ENCODE measurements at regions not wholly inside any gene's neighbourhood (a gene's known extent, or its start where the extent isn't known, plus 50 kb on each side); places are given as distances from the start of the nearest gene placed in this dataset.

- H3K27ac ChIP-seq (ENCODE audit: low read depth, low read length), result no peak overlapping the region
- no peak overlapping the region for H3K9ac ChIP-seq (ENCODE audit: low read depth, low read length)
- peaks cover 9% of the 10 kb centered on the region for H3K4me1 ChIP-seq (ENCODE audit: insufficient read depth, low read length)
- no peaks in the 10 kb centered on the region for H3K27me3 ChIP-seq (ENCODE audit: insufficient read depth, low read length)
- WGBS, result 93% methylated on average over 5 of the region's 5 CpGs
- peaks cover 5% of the 10 kb centered on the region; the same call in 1 of the 2 replicates for H3K9me3 ChIP-seq (ENCODE audit: insufficient read depth, low read depth, low read length)
- no peaks in the 10 kb centered on the region for H3K36me3 ChIP-seq (ENCODE audit: insufficient read depth, low read length)
- H3K4me3 ChIP-seq (ENCODE audit: low read length), result no peak overlapping the region
Measured at GRCh38 chr6:105757512-105758200, 328.5 kb upstream of the PRDM1 start.

GRCh38 chr6:105755885-105756284 lies 330.3 kb upstream of the PRDM1 start:
- WGBS, result 96% methylated on average over 3 of the region's 4 CpGs
- Histone ChIP-seq H3K4me1 (ENCODE audit: insufficient read depth, low read length) (peaks cover 9% of the 10 kb centered on the region), H3K9ac (ENCODE audit: low read depth, low read length) (no peak overlapping the region), H3K27me3 (ENCODE audit: insufficient read depth, low read length) (no peaks in the 10 kb centered on the region), H3K36me3 (ENCODE audit: insufficient read depth, low read length) (no peaks in the 10 kb centered on the region), H3K27ac (ENCODE audit: low read depth, low read length) (no peak overlapping the region), H3K4me3 (ENCODE audit: low read length) (no peak overlapping the region), H3K9me3 (ENCODE audit: insufficient read depth, low read depth, low read length) (peaks cover 5% of the 10 kb centered on the region; the same call in 1 of the 2 replicates)

DNA sequence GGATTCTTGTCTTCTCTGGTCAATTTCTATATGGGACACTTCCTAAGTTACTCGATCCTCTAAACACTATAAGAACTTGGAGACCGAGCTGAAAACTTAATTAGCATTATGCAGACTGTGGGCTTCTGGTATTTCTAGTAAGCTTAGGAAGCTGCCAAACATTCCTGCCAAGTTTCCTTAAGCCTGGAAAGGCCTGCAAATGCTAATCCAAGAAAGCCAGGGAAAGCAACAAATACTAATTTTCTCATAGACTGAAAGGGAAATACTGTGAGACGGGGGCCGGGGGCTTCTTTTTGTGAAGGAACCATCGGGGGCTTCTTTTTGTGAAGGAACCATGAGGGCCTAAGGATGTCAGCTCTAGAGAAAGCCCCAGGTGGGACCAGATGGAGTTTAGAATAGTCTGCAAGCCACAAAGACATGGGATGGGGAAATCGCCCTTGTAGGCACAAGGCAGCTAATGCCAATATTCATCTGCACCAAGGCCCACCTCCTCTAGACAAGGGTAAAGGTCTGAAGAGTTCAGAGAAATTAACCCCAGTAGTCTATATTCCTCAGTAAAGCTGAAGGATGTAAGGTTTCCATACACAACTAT lies 332.4 kb upstream of the PRDM1 start:
- no peak overlapping the region for H3K9ac ChIP-seq (ENCODE audit: low read depth, low read length)
- H3K27me3 ChIP-seq (ENCODE audit: insufficient read depth, low read length), result no peaks in the 10 kb centered on the region
- peak overlapping the region; percentile 53; the same call in 1 of the 2 replicates for H3K27ac ChIP-seq (ENCODE audit: low read depth, low read length)
- 46% methylated on average over 6 of the region's 6 CpGs for WGBS
- H3K4me3 ChIP-seq (ENCODE audit: low read length), result no peak overlapping the region
- peaks cover 5% of the 10 kb centered on the region; the same call in 1 of the 2 replicates for H3K9me3 ChIP-seq (ENCODE audit: insufficient read depth, low read depth, low read length)
- peaks cover 9% of the 10 kb centered on the region for H3K4me1 ChIP-seq (ENCODE audit: insufficient read depth, low read length)
- no peaks in the 10 kb centered on the region for H3K36me3 ChIP-seq (ENCODE audit: insufficient read depth, low read length)

- no peaks in the 10 kb centered on the region for H3K27me3 ChIP-seq (ENCODE audit: insufficient read depth, low read length)
- 94% methylated on average over 7 of the region's 8 CpGs for WGBS
- no peak overlapping the region for H3K4me3 ChIP-seq (ENCODE audit: low read length)
- H3K36me3 ChIP-seq (ENCODE audit: insufficient read depth, low read length), result no peaks in the 10 kb centered on the region
- no peak overlapping the region; the same call in 1 of the 2 replicates for H3K27ac ChIP-seq (ENCODE audit: low read depth, low read length)
- no peak overlapping the region for H3K9ac ChIP-seq (ENCODE audit: low read depth, low read length)
- H3K9me3 ChIP-seq (ENCODE audit: insufficient read depth, low read depth, low read length), result peaks cover 5% of the 10 kb centered on the region; the same call in 1 of the 2 replicates
- H3K4me1 ChIP-seq (ENCODE audit: insufficient read depth, low read length), result peaks cover 9% of the 10 kb centered on the region
Measured at GRCh38 chr6:105753207-105753606, 332.9 kb upstream of the PRDM1 start.

DNA sequence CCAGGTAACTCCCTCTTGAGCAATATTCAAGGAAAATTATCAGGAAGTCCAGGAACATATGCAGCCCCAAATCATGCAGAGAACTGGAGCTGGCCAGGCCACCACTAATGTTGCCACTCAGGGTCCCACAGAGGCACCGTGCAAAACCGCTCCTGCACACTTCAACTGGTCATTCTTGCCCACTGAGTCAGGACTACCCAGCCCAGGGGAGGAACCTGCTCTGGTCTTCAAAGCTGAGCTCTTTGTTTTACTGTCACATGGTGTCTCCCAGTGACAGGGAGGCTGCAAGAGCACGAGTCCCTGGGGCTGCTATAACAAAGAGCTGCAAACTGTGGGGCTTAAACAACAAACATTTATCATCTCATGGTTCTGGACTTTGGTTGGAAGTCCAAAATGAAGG lies 336.0 kb upstream of the PRDM1 start:
- Histone ChIP-seq H3K27me3 (ENCODE audit: insufficient read depth, low read length) (no peaks in the 10 kb centered on the region), H3K36me3 (ENCODE audit: insufficient read depth, low read length) (no peaks in the 10 kb centered on the region), H3K9me3 (ENCODE audit: insufficient read depth, low read depth, low read length) (peaks cover 3% of the 10 kb centered on the region; the same call in 1 of the 2 replicates), H3K27ac (ENCODE audit: low read depth, low read length) (no peak overlapping the region), H3K9ac (ENCODE audit: low read depth, low read length) (no peak overlapping the region), H3K4me1 (ENCODE audit: insufficient read depth, low read length) (peaks cover 20% of the 10 kb centered on the region), H3K4me3 (ENCODE audit: low read length) (no peak overlapping the region)
- WGBS, result 87% methylated on average over 3 of the region's 3 CpGs

DNA sequence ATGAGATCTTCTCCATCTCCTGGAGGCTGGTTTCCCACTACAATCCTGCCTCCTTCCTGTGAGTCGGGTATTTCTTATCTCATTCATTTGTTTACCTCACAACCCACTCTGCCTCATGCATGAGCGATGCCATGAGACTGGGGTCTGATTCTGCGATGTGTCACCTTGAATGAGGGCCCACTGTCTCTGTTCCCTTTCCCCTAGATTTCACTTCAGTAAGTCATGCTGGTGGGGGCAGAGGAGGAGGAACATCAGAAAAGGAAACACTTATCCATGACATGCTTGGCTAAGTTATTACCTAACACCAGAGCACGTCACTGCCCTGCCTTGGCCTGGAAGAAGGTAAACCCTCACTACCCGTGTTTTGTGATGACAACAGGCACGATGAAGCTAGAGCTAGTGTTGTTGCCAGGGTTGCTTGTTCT lies 337.4 kb upstream of the PRDM1 start:
- Histone ChIP-seq H3K27ac (ENCODE audit: low read depth, low read length) (no peak overlapping the region), H3K4me3 (ENCODE audit: low read length) (no peak overlapping the region), H3K27me3 (ENCODE audit: insufficient read depth, low read length) (no peaks in the 10 kb centered on the region), H3K36me3 (ENCODE audit: insufficient read depth, low read length) (no peaks in the 10 kb centered on the region), H3K4me1 (ENCODE audit: insufficient read depth, low read length) (peaks cover 17% of the 10 kb centered on the region), H3K9ac (ENCODE audit: low read depth, low read length) (no peak overlapping the region), H3K9me3 (ENCODE audit: insufficient read depth, low read depth, low read length) (no peaks in the 10 kb centered on the region)
- WGBS, result 92% methylated on average over 6 of the region's 6 CpGs

GRCh38 chr6:105747823-105748405 lies 338.2 kb upstream of the PRDM1 start:
- peaks cover 15% of the 10 kb centered on the region for H3K4me1 ChIP-seq (ENCODE audit: insufficient read depth, low read length)
- no peaks in the 10 kb centered on the region for H3K36me3 ChIP-seq (ENCODE audit: insufficient read depth, low read length)
- H3K27me3 ChIP-seq (ENCODE audit: insufficient read depth, low read length), result no peaks in the 10 kb centered on the region
- H3K9ac ChIP-seq (ENCODE audit: low read depth, low read length), result no peak overlapping the region
- no peaks in the 10 kb centered on the region for H3K9me3 ChIP-seq (ENCODE audit: insufficient read depth, low read depth, low read length)
- no peak overlapping the region for H3K27ac ChIP-seq (ENCODE audit: low read depth, low read length)
- no peak overlapping the region for H3K4me3 ChIP-seq (ENCODE audit: low read length)
- WGBS, result no CpG with 5 or more reads among the region's 3 CpGs

DNA sequence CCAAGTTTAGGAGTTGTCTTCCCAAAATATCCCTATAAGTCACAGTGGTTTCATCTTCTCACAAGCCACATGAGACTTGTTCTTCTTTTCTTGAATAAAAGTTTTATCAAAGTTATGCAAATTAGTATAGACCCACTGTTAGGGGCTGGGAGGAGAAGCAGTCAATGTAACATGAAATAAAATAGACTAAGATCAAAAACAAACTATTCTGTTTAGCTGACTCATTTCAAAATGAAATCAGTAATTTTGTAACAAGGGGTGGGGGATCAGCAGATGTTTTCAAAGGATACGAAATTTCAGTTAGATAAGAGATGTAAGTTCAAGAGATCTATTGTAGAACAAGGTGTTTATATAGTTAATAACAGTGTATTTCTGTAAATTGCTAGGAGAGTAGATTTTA lies 339.6 kb upstream of the PRDM1 start:
- WGBS, result 98% methylated on average over 1 of the region's 1 CpG

DNA sequence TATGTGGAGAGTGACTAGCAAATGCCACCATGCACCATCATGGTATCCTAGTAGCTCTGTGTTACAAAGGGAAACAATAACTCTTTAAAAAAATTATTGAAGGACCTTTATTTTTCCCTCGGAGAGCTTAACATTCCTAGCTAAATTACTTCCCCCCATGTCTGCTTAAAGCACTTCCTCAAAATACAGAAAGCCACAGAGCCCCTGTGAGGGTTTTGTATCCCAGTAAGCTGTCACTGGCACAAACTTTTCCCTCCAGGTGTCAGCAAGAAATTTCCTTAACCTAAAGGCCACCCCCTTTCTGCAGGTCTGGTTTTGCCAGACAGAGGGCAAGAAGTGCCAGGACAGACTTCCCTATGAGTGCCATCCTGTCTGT lies 340.0 kb upstream of the PRDM1 start:
- no peaks in the 10 kb centered on the region for H3K27me3 ChIP-seq (ENCODE audit: insufficient read depth, low read length)
- H3K9me3 ChIP-seq (ENCODE audit: insufficient read depth, low read depth, low read length), result no peaks in the 10 kb centered on the region
- peaks cover 15% of the 10 kb centered on the region for H3K4me1 ChIP-seq (ENCODE audit: insufficient read depth, low read length)
- H3K27ac ChIP-seq (ENCODE audit: low read depth, low read length), result no peak overlapping the region
- no peaks in the 10 kb centered on the region for H3K36me3 ChIP-seq (ENCODE audit: insufficient read depth, low read length)
- no peak overlapping the region for H3K9ac ChIP-seq (ENCODE audit: low read depth, low read length)
- 45% methylated on average over 1 of the region's 1 CpG for WGBS
- no peak overlapping the region for H3K4me3 ChIP-seq (ENCODE audit: low read length)

More for the DNA sequence above, 339.6 kb upstream of the PRDM1 start:
- peaks cover 15% of the 10 kb centered on the region for H3K4me1 ChIP-seq (ENCODE audit: insufficient read depth, low read length)
- H3K36me3 ChIP-seq (ENCODE audit: insufficient read depth, low read length), result no peaks in the 10 kb centered on the region
- no peak overlapping the region for H3K4me3 ChIP-seq (ENCODE audit: low read length)
- H3K27ac ChIP-seq (ENCODE audit: low read depth, low read length), result no peak overlapping the region
- H3K9me3 ChIP-seq (ENCODE audit: insufficient read depth, low read depth, low read length), result no peaks in the 10 kb centered on the region
- no peak overlapping the region for H3K9ac ChIP-seq (ENCODE audit: low read depth, low read length)
- no peaks in the 10 kb centered on the region for H3K27me3 ChIP-seq (ENCODE audit: insufficient read depth, low read length)

GRCh38 chr6:105745464-105746129 lies 340.5 kb upstream of the PRDM1 start:
- WGBS, result 89% methylated on average over 2 of the region's 2 CpGs
- no peaks in the 10 kb centered on the region for H3K36me3 ChIP-seq (ENCODE audit: insufficient read depth, low read length)
- no peaks in the 10 kb centered on the region for H3K9me3 ChIP-seq (ENCODE audit: insufficient read depth, low read depth, low read length)
- peaks cover 17% of the 10 kb centered on the region for H3K4me1 ChIP-seq (ENCODE audit: insufficient read depth, low read length)
- H3K27me3 ChIP-seq (ENCODE audit: insufficient read depth, low read length), result no peaks in the 10 kb centered on the region
- H3K4me3 ChIP-seq (ENCODE audit: low read length), result no peak overlapping the region
- H3K27ac ChIP-seq (ENCODE audit: low read depth, low read length), result no peak overlapping the region
- H3K9ac ChIP-seq (ENCODE audit: low read depth, low read length), result no peak overlapping the region

- H3K9ac ChIP-seq (ENCODE audit: low read depth, low read length), result no peak overlapping the region
- H3K9me3 ChIP-seq (ENCODE audit: insufficient read depth, low read depth, low read length), result no peaks in the 10 kb centered on the region
- peaks cover 25% of the 10 kb centered on the region for H3K4me1 ChIP-seq (ENCODE audit: insufficient read depth, low read length)
- H3K27me3 ChIP-seq (ENCODE audit: insufficient read depth, low read length), result no peaks in the 10 kb centered on the region
- H3K36me3 ChIP-seq (ENCODE audit: insufficient read depth, low read length), result no peaks in the 10 kb centered on the region
- no peak overlapping the region for H3K4me3 ChIP-seq (ENCODE audit: low read length)
- no peak overlapping the region for H3K27ac ChIP-seq (ENCODE audit: low read depth, low read length)
- 93% methylated on average over 1 of the region's 1 CpG for WGBS
Measured at GRCh38 chr6:105744815-105745214, 341.3 kb upstream of the PRDM1 start.

Measured in HUES64 (cell line).